Fibroblast of mammary gland (primary cell): ENCODE measurements at regions not wholly inside any gene's neighbourhood (a gene's known extent, or its start where the extent isn't known, plus 50 kb on each side); places are given as distances from the start of the nearest gene placed in this dataset.

Experiments used
- DNase-seq: peaks from one replicate; pipeline ENCODE4 v3.0.0-alpha.2; 2010; ENCODE audit warnings: low read depth
- H3K4me3 ChIP-seq: 2 replicates; pipeline ENCODE4 v1.5.1; 2011; ENCODE audit warnings: low read depth, mild to moderate bottlenecking, low read length, moderate library complexity; ENCODE audit not compliant: control insufficient read depth
- CTCF ChIP-seq: conservative IDR thresholded peaks from 2 replicates; pipeline ENCODE4 v1.5.1; 2011; ENCODE audit warnings: low read depth, low read length, inconsistent platforms; ENCODE audit not compliant: control insufficient read depth, insufficient read depth

DNA sequence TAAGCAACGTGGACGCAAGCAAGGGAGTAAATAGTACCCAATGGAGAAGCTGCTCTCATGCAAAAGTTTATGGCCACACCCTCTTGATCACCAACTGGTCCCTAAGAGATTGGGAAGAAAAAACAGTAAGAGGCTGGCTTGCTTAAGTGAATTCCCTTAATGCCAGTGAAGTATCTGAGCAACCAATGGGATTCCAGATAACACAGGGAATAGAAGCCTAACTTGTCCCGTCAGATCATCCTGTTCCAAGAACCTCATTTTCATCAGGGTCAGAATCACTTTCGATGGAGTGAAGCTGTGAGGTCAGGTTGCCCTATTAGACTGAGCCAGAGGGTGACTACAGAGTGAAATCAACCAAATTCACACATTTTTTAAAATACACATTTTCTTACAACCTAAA lies 104.3 kb downstream of the CD47 start:
- H3K4me3 ChIP-seq = no peak overlapping the region
- DNase-seq = peak; percentile 25
- TF ChIP-seq CTCF = no peak

DNA sequence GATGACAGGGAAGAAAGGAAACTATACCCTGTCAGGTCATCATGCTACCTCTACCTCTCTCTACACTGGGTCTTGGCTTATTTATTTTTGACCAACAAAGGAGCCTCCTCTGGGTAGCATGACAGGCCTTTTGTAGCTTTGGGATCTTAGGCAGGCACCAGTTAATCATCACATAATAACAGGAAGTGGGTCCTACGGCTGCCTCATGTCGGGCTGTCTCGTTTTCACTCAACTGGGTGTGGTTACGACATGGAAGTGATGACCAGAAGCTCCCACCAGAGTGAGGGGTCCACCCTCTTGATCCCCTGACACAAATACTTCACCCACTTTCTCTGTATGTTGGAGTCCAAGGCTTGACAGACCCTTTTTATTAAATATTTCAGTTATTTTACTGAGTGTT lies 105.3 kb downstream of the CD47 start:
- no peak overlapping the region for H3K4me3 ChIP-seq
- no peak for DNase-seq
- TF ChIP-seq CTCF = no peak

DNA sequence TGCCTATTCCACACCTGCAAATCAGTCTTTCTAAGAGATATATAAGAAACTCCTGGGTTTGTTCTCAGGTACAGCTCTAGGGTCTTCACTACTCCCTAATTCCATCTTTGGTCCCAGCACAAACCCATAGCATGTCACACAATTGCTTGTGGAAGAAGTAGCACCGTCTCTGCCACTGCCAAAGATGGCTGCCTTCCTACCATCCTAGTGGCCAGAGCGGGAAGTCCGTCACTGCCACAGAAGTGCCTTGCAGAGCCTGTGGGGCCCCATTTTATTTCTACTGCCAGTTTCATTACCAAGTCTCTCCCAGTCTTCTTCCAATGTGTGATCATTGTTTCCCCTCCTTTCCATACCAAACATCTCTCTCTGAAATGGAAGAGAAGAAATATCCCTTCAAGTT lies 107.6 kb downstream of the CD47 start:
- no peak overlapping the region for H3K4me3 ChIP-seq
- no peak for TF ChIP-seq CTCF
- no peak for DNase-seq

DNA sequence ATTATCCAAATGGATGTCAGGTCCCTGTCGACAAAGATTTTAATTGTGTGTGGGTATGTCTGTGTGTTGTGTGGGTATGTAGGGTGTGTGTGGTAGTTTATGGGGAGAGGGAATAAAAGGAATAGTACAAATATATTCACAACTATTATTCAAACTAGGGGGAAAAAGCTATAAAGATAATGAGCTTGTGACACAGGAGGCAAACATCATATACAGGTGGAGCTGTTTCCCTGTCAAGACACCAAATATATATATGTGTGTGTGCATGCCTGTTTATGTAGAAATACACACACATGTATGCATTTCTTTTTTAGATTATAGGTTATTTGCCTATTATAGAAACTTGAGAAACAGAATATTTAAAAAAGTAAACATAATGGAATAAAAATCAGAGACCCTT lies 108.7 kb downstream of the CD47 start:
- no peak for DNase-seq
- TF ChIP-seq CTCF = no peak
- no peak overlapping the region for H3K4me3 ChIP-seq

GRCh38 chr3:107981471-107982111 lies 109.2 kb downstream of the CD47 start:
- DNase-seq = peak; percentile 25
- TF ChIP-seq CTCF = no peak
- no peak overlapping the region for H3K4me3 ChIP-seq

DNA sequence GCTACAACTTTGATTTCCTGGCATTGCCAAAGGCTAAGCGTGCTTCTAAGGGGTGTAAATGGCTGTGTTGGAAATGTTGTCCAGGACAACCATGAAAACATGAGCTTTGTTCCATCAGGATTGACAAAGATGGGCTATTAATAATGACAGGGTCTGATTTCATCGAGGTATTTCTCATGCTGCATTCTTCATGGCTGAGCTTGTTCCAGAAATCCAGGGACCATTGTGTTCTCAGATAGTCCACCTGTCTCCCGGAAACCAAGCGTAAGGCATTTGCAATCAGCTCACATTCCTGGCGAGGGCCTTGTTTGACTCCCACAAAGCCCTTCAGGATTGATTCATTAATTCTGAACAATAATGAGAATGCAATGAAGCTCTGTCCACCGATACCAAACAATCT lies 111.3 kb downstream of the CD47 start:
- no peak overlapping the region for H3K4me3 ChIP-seq
- no peak for DNase-seq
- TF ChIP-seq CTCF = no peak
